Breast epithelium (tissue), 3 donors: ENCODE measurements at regions not wholly inside any gene's neighbourhood (a gene's known extent, or its start where the extent isn't known, plus 50 kb on each side); places are given as distances from the start of the nearest gene placed in this dataset.

Source experiments
- POLR2A ChIP-seq: fragments of 450-650 bp; IDR thresholded peaks from one replicate; pipeline ENCODE4 v1.6.1; 2016; ENCODE audit warnings: antibody characterized with exemption, mild to moderate bottlenecking, moderate library complexity
- POLR2AphosphoS5 ChIP-seq, 3 donors: sonication (generic); formaldehyde crosslinking; IDR thresholded peaks; one replicate each; pipeline ENCODE4 v1.6.1; 2017; ENCODE audit warnings: antibody characterized with exemption in 3 of 3
- TF ChIP-seq, protein P1 (sequence below), 3 donors: fragments of 450-650 bp; IDR thresholded peaks; one replicate each; pipeline ENCODE4 v1.5.1; 2016 to 2017; ENCODE audit warnings: antibody characterized with exemption in 3 of 3, mild to moderate bottlenecking in 3 of 3, moderate library complexity in 3 of 3

DNA sequence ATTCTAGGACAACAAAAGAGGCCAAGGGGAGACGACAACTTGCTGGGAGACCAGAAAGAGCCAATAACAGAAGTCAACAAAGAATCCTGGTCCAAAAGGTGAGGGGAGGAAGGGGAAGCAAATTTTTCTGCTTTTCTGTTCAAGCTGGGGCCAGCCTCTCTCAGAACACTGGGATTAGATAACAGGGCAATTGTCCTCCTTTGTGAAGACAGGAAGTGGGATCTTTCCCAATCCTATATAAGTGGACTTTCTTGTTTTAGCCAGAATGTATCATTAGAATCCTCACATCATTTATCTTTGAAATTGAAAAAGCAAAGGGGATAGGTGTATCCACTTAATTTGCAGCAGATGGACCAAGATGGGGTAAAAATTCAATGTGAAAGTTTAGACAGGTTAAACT is 101.2 kb upstream of the COL21A1 start:
- TF ChIP-seq POLR2AphosphoS5 (IDR thresholded peaks at IDR 0.05) = no peak
- TF ChIP-seq, protein P1, sequence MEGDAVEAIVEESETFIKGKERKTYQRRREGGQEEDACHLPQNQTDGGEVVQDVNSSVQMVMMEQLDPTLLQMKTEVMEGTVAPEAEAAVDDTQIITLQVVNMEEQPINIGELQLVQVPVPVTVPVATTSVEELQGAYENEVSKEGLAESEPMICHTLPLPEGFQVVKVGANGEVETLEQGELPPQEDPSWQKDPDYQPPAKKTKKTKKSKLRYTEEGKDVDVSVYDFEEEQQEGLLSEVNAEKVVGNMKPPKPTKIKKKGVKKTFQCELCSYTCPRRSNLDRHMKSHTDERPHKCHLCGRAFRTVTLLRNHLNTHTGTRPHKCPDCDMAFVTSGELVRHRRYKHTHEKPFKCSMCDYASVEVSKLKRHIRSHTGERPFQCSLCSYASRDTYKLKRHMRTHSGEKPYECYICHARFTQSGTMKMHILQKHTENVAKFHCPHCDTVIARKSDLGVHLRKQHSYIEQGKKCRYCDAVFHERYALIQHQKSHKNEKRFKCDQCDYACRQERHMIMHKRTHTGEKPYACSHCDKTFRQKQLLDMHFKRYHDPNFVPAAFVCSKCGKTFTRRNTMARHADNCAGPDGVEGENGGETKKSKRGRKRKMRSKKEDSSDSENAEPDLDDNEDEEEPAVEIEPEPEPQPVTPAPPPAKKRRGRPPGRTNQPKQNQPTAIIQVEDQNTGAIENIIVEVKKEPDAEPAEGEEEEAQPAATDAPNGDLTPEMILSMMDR (IDR thresholded peaks at IDR 0.05) = no peak
- TF ChIP-seq POLR2A = no peak
